Calu3 (cell line): ENCODE measurements at regions not wholly inside any gene's neighbourhood (a gene's known extent, or its start where the extent isn't known, plus 50 kb on each side); places are given as distances from the start of the nearest gene placed in this dataset.

Source experiments
- BruUV-seq: library from RNA; stranded (reverse); fragments of 400-500 nt; replicated peaks from 2 replicates; lab custom pipeline; 2021; lab: Mats Ljungman, UMichigan
- CTCF ChIA-PET: fragments of 300-600 bp; sonication (Branson Sonifier 250); formaldehyde crosslinking; loops from one replicate; lab custom pipeline; 2022; ENCODE audit warnings: antibody characterized with exemption; lab: Charles Lee
- DNase-seq: peaks from one replicate; pipeline ENCODE4 v3.0.0; 2022
- H3K27ac Mint-ChIP-seq: one replicate; pipeline ENCODE4 v1.8.0; 2022; ENCODE audit warnings: mixed read lengths; ENCODE audit not compliant: unreplicated experiment
- H3K27me3 Mint-ChIP-seq: one replicate; pipeline ENCODE4 v1.8.0; 2022; ENCODE audit warnings: mixed read lengths; ENCODE audit not compliant: unreplicated experiment
- H3K36me3 Mint-ChIP-seq: one replicate; pipeline ENCODE4 v1.8.0; 2022; ENCODE audit warnings: mild to moderate bottlenecking, moderate library complexity, mixed read lengths; ENCODE audit not compliant: insufficient read depth, unreplicated experiment
- H3K4me1 Mint-ChIP-seq: one replicate; pipeline ENCODE4 v1.8.0; 2022; ENCODE audit warnings: mild to moderate bottlenecking, low read depth, mixed read lengths; ENCODE audit not compliant: unreplicated experiment
- H3K4me3 Mint-ChIP-seq: one replicate; pipeline ENCODE4 v1.8.0; 2022; ENCODE audit warnings: mild to moderate bottlenecking, low read depth, moderate library complexity, mixed read lengths; ENCODE audit not compliant: unreplicated experiment
- H3K9me3 Mint-ChIP-seq: one replicate; pipeline ENCODE4 v1.8.0; 2022; ENCODE audit warnings: low read depth, mixed read lengths; ENCODE audit not compliant: unreplicated experiment
- intact Hi-C: fragments of 100-400 bp; cut with micrococcal nuclease; formaldehyde crosslinking; loops from one replicate; pipeline ENCODE4 v1.10.0; 2022; ENCODE audit not compliant: unreplicated experiment
- TF ChIP-seq, protein P1 (sequence below): fragments of 200-600 bp; IDR thresholded peaks from one replicate; pipeline ENCODE4 v1.8.0; 2022; ENCODE audit warnings: antibody characterized with exemption; ENCODE audit not compliant: unreplicated experiment

DNA sequence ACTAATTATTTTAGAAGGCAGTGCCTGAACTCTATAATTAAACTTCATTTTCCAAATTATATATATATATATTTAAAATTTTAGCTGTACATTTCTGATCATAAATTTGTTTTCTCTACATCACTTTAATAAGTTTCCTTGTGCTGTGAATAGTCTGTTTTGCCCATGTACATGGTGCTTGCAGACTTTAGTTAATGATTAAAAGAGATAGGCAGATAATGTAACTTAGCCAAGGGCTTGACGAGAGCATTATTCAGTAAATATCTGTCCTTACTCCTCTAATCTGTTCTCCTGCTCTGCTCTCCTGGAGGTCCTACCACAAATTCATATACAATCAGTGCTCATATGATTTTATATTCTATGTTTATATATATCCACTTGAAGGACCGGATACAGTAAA lies 595.2 kb upstream of the KIF2B start:
- no peak for DNase-seq
- Mint-ChIP-seq H3K9me3 (no peaks in the 10 kb centered on the region), H3K27me3 (no peaks in the 10 kb centered on the region), H3K27ac (no peak overlapping the region), H3K4me1 (no peaks in the 10 kb centered on the region), H3K36me3 (no peaks in the 10 kb centered on the region), H3K4me3 (no peak overlapping the region)
- TF ChIP-seq, protein P1, sequence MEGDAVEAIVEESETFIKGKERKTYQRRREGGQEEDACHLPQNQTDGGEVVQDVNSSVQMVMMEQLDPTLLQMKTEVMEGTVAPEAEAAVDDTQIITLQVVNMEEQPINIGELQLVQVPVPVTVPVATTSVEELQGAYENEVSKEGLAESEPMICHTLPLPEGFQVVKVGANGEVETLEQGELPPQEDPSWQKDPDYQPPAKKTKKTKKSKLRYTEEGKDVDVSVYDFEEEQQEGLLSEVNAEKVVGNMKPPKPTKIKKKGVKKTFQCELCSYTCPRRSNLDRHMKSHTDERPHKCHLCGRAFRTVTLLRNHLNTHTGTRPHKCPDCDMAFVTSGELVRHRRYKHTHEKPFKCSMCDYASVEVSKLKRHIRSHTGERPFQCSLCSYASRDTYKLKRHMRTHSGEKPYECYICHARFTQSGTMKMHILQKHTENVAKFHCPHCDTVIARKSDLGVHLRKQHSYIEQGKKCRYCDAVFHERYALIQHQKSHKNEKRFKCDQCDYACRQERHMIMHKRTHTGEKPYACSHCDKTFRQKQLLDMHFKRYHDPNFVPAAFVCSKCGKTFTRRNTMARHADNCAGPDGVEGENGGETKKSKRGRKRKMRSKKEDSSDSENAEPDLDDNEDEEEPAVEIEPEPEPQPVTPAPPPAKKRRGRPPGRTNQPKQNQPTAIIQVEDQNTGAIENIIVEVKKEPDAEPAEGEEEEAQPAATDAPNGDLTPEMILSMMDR: no peak
- intact Hi-C loops: no loop called here
- CTCF ChIA-PET: no interaction called here
- BruUV-seq: no TSS peak

DNA sequence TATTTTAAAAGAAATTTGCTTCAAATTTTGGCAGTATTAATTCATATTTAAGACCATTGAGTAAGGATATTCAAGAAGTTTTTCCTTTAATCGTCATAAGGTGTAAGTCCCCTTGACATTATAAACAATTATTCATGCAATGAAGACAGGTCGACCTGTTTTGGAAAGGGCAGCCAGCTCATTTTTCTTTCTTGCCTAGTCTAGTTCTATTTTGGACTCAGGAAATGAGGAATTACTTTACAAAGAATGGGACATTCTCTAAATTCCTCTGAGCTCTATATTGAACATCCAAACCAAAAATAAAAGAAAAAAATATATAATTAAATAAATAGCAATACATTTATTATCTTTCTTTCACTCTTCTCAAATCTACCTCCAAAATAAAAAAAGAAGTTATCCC lies 595.6 kb upstream of the KIF2B start:
- no TSS peak for BruUV-seq
- CTCF ChIA-PET: no interaction called here
- H3K9me3 Mint-ChIP-seq: no peaks in the 10 kb centered on the region
- H3K4me3 Mint-ChIP-seq: no peak overlapping the region
- no peaks in the 10 kb centered on the region for H3K4me1 Mint-ChIP-seq
- no peaks in the 10 kb centered on the region for H3K36me3 Mint-ChIP-seq
- no peaks in the 10 kb centered on the region for H3K27me3 Mint-ChIP-seq
- intact Hi-C loops: no loop called here
- DNase-seq: no peak
- no peak overlapping the region for H3K27ac Mint-ChIP-seq
- TF ChIP-seq, protein P1: no peak

DNA sequence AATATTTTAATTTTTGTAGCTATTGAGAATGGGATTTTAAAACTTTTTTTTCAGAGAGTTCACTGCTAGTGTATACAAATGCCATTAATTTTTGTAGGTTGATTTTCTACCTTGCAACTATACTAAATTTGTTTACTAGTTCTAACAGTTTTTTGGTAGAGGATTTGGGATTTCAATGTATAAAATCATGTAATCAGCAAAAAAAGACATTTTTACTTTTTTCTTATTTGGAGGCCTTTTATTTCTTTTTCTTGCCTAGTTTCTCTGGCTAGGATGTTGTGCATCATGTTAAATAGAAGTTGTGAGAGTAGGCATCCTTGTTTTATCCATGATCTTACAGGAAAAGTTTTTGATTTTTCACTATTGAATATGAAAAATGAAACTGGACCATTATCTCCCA lies 602.9 kb upstream of the KIF2B start:
- no peak overlapping the region for H3K27ac Mint-ChIP-seq
- TF ChIP-seq, protein P1: no peak
- intact Hi-C loops: no loop called here
- H3K4me1 Mint-ChIP-seq: no peaks in the 10 kb centered on the region
- peaks cover 4% of the 10 kb centered on the region for H3K9me3 Mint-ChIP-seq
- DNase-seq: no peak
- BruUV-seq: no TSS peak
- CTCF ChIA-PET: no interaction called here
- H3K27me3 Mint-ChIP-seq: no peaks in the 10 kb centered on the region
- no peaks in the 10 kb centered on the region for H3K36me3 Mint-ChIP-seq
- H3K4me3 Mint-ChIP-seq: no peak overlapping the region

DNA sequence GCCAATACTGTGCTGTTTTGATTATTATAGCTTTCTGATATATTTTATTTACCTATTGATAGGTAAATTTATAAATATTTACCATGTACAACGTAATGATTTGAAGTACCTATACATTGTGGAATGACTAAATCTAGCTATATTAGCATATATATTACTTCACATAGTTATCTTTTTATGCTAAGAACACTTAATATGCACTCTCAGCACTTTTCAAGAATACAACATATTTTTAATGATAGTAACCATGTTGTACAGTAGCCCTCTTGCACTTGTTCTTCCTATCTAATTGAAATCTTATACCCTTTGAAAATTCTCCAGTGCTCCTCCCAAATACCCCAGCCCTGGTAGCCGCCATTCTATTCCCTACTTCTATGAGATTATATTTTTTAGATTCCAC lies 604.0 kb upstream of the KIF2B start:
- no peak overlapping the region for H3K4me3 Mint-ChIP-seq
- BruUV-seq: no TSS peak
- no peaks in the 10 kb centered on the region for H3K27me3 Mint-ChIP-seq
- no peak overlapping the region for H3K27ac Mint-ChIP-seq
- no peaks in the 10 kb centered on the region for H3K4me1 Mint-ChIP-seq
- TF ChIP-seq, protein P1: no peak
- intact Hi-C loops: no loop called here
- H3K36me3 Mint-ChIP-seq: no peaks in the 10 kb centered on the region
- CTCF ChIA-PET: no interaction called here
- no peak for DNase-seq
- H3K9me3 Mint-ChIP-seq: peaks cover 4% of the 10 kb centered on the region
